ENCODE measurements at regions not wholly inside any gene's neighbourhood (a gene's known extent, or its start where the extent isn't known, plus 50 kb on each side); places are given as distances from the start of the nearest gene placed in this dataset.
A peak's percentile ranks its signal among the peaks of the same experiment; 100 is the strongest.
"Not testable (repeated sequence)": the region's sequence is repeated elsewhere in the genome, so short reads cannot be mapped to it uniquely, and the experiment has no call there.

GRCh38 chr4:4666693-4667621, 125.1 kb upstream of the STX18 start:
- DNase-seq (ENCODE audit: low spot score): peak; percentile 79

DNA sequence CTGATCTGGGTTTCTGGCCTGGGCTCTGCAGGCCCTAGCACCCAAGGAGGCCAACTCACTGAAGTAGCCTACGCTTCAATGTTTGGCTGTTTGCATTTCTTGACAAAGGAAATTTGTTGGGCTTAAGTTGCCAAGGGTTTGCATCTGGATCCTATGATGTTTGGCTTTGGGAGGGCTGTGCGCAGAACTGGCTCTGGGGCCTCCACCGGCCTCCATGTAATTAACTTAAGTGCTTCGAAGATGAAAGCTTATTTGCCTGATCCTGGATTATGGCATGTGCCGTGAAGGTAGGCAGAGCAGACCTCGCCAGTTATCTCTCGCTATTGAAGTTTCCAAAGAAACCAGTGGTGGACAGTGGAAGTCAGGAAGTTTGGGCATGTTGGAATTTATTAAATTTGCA, 124.3 kb upstream of the STX18 start:
- DNase-seq (ENCODE audit: low spot score): no peak

GRCh38 chr4:4664234-4664633, 122.4 kb upstream of the STX18 start:
- DNase-seq (ENCODE audit: low spot score): no peak

DNA sequence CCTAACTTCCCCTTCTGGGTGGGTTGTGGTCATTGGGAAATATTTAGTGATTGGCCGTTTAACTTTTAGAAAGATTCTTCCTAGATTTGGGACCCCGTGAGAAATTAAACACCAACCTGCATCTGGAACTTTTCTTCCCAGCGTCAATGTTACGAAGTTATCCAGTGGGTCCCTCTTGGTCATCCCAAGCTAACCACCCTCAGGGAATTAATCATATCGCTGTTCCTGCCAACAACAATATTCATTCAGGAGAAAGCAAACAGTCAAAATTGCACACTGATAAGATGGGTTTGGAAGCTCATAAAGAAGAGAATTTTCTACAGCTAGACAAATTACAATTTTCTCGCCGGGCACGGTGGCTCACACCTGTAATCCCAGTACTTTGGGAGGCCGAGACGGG, 121.2 kb upstream of the STX18 start:
- DNase-seq (ENCODE audit: low spot score): no peak

GRCh38 chr4:4662230-4662629, 120.4 kb upstream of the STX18 start:
- no peak for DNase-seq (ENCODE audit: low spot score)

GRCh38 chr4:4659871-4660651, 118.2 kb upstream of the STX18 start:
- DNase-seq (ENCODE audit: low spot score): peak; percentile 92

GRCh38 chr4:4658052-4658451, 116.2 kb upstream of the STX18 start:
- DNase-seq (ENCODE audit: low spot score): no peak

DNA sequence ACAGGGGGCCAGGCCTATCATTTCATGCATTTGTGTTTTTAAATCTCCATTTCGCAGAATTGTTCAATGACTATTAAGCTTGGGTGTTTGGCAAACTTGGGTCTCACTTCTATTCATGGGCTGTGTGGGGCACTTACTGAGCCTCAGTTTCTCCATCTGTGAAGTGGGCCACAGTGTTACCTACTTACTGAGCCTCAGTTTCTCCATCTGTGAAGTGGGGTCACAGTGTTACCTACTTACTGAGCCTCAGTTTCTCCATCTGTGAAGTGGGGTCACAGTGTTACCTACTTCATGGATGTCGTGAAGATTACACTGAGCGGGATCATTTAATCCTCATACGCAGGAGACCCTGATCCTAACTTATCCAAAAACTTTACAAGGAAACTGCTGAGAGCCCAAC, 115.1 kb upstream of the STX18 start:
- DNase-seq (ENCODE audit: low spot score): no peak

GRCh38 chr4:4655901-4656300, 114.1 kb upstream of the STX18 start:
- peak; percentile 26 for DNase-seq (ENCODE audit: low spot score)

DNA sequence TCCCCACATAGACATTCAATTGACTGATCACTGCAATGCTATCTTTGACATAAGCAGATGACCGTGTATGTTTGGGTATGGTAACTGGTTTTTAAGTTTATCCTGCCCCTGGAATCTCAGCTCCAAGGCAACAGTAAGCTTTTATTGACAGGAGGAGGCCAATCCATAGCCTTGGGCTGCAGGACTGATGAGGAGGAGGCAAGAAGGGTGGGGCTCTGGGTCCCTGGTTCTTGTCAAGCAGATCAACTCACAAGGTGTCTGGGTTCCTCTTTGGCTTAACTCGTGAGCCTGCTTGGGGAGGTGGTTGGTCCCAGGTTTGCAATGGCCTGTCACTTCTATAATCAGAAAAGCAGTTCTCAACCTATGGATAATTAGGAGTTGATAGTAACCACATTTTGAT, 113.2 kb upstream of the STX18 start:
- no peak for DNase-seq (ENCODE audit: low spot score)

DNA sequence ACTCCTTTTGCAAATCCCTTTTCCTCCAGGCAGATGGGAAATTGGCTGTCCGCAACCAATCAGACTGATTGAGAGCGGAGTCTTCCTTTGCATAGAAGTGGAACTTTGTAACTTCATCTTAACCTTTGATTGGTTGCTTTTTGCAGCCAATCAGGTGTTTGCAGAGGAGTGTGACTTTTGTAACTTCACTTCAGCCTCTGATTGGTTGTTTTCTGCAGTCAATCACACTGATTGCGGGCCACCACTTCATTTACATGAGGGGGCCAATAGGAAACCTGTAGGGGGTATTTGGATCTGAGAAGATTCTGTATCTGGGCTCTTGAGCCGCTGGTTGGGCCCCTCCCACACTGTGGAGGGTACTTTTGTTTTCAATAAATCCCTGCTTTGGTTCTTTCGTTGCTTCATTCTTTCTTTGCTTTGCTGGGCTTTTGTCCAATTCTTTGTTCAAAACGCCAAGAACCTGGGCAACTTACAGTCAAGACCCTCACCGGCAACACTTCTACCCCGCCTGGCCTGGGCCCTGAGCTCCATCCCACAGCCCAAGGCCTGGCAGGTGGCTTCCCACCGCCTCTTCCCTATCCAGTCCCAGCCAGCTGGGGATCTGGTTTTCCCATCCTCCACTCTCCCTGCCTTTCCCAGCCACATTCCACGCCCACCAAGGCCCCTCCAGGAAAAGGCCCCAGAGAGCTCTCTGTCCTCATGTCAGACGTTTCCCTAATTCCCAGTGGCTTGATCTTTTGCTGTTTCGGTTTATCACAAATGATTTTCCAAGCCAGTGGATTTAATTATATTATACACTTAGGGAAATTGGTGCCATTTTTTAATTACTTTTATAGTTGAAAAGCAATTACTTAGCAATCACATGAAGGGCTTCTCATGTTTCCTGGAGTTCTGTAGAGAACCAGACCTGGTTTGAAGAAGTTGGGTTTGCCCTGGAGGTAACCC, 110.2 kb upstream of the STX18 start:
- DNase-seq (ENCODE audit: low spot score): no peak

GRCh38 chr4:4647041-4647440, 105.2 kb upstream of the STX18 start:
- peak; percentile 50 for DNase-seq (ENCODE audit: low spot score)

DNA sequence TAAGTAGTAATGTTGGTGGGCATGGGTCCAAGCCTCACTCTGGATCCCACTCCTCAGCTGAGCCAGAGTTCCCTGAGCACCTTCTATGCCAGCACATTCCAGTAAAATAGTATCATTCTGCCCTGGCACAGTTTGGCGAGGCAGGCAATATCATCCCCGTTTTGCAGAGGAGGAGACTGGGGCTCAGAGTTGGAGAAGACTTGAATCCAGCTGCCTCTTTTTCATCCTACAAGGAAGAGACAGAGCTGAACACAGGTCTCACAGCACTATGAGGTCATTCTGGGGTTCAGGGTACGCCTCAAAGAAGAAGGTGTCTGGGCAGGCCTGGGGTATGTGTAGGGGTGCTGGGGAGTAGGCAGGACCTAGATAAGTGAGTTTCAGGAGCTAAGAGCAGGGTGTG, 103.9 kb upstream of the STX18 start:
- no peak for DNase-seq (ENCODE audit: low spot score)

GRCh38 chr4:4644277-4644676, 102.4 kb upstream of the STX18 start:
- DNase-seq (ENCODE audit: low spot score): not testable (repeated sequence)

DNA sequence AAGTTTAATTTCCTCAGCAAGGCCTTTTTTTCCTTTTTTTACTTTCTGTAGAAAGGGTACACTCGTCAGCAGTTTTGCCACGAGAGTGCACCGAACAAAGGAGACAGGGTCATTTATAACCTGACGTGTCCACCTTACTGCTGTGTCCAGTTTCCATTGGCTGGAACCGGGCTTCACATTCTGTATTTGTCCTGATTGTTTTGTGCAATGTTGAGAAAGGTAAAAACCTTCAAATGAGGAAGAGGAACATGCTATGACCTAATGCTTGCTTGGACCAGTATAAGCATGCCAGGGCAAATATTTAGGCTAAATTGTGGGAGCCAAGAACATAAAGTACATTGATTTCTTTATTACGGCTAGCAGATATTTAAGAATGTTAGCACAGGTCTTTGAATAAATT, 101.9 kb upstream of the STX18 start:
- not testable (repeated sequence) for DNase-seq (ENCODE audit: low spot score)

DNA sequence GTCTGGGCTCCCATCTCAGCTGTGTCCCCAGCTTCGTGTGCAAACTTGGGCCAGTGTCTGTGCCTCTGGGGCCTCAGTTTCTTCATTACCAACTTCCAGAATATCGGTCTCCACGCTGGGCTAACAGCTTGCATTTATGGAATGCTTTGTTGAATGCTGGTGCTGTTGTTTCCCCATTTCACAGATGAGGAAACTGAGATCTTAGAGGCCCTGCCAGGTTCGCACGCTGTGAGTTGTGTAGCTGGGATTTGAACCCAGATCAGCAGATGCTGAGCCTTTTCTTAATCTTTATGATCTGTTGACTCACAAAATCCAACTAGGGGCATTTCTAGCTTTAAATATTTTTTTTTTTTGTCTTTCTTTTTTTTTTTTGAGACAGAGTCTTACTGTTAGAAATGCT, 101.5 kb upstream of the STX18 start:
- DNase-seq (ENCODE audit: low spot score): no peak

DNA sequence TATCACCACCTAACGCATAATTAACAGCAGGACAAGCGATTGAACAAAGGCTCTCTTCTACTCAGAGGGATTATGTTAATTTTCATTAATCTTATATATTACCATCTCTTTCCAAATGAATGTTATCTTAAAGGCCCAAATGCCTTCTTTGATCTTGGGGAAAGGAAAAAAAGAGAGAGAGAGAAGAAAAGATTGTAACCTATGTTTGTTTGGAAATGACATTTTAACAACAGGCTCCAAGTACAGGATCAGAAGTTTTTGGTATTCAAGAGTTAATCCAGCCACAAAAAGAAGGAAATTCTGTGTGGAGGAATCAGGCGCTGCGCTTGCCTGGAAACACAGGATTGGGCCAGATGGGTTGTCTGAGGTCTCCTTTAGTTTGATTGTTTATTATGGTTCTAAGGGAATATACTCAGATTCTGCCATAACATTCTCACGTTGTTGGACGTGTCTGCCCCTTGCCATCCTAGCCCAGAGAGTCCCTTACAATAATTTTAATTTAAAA, 100.7 kb upstream of the STX18 start:
- DNase-seq (ENCODE audit: low spot score): no peak

- DNase-seq (ENCODE audit: low spot score): no peak
These were observed 100.0 kb upstream of the STX18 start for GRCh38 chr4:4641661-4642495.

GRCh38 chr4:4641254-4641653, 99.4 kb upstream of the STX18 start:
- no peak for DNase-seq (ENCODE audit: low spot score)

GRCh38 chr4:4640692-4641091, 98.8 kb upstream of the STX18 start:
- DNase-seq (ENCODE audit: low spot score): peak; percentile 35

GRCh38 chr4:4639370-4639769, 97.5 kb upstream of the STX18 start:
- no peak for DNase-seq (ENCODE audit: low spot score)
